MM.1S (cell line): ENCODE measurements at regions not wholly inside any gene's neighbourhood (a gene's known extent, or its start where the extent isn't known, plus 50 kb on each side); places are given as distances from the start of the nearest gene placed in this dataset.

ENCODE experiments used
- DNase-seq: peaks from one replicate; pipeline ENCODE4 v3.0.0-alpha.2; 2015
- H2AFZ ChIP-seq: fragments of 300-600 bp; sonication (generic); 2 replicates; pipeline ENCODE4 v1.6.0; 2016; ENCODE audit warnings: antibody characterized with exemption, low read length
- H3F3A ChIP-seq: fragments of 300-600 bp; sonication (generic); 2 replicates; pipeline ENCODE4 v1.6.1; 2016; ENCODE audit warnings: mild to moderate bottlenecking, antibody characterized with exemption, low read length, moderate library complexity, mixed read lengths; ENCODE audit not compliant: insufficient read depth
- H3K27ac ChIP-seq: fragments of 300-600 bp; sonication (generic); 2 replicates; pipeline ENCODE4 v1.5.1; 2016; ENCODE audit warnings: mild to moderate bottlenecking, low read length
- H3K27me3 ChIP-seq: fragments of 300-600 bp; sonication (generic); replicated peaks from 2 replicates; pipeline ENCODE4 v1.6.0; 2016; ENCODE audit warnings: low read length; ENCODE audit not compliant: insufficient read depth
- H3K36me3 ChIP-seq: fragments of 300-600 bp; sonication (generic); replicated peaks from 2 replicates; pipeline ENCODE4 v1.6.1; 2016; ENCODE audit warnings: mild to moderate bottlenecking, low read length, mixed read lengths; ENCODE audit not compliant: insufficient read depth
- H3K4me1 ChIP-seq: fragments of 300-600 bp; sonication (generic); 2 replicates; pipeline ENCODE4 v1.6.1; 2016; ENCODE audit warnings: low read length, mixed read lengths
- H3K4me2 ChIP-seq: fragments of 300-600 bp; sonication (generic); 2 replicates; pipeline ENCODE4 v1.6.0; 2016; ENCODE audit warnings: low read depth, low read length
- H3K4me3 ChIP-seq: fragments of 300-600 bp; sonication (generic); 2 replicates; pipeline ENCODE4 v1.5.1; 2016; ENCODE audit warnings: low read length, mixed read lengths
- H3K79me2 ChIP-seq: fragments of 300-600 bp; sonication (generic); 2 replicates; pipeline ENCODE4 v1.6.1; 2016; ENCODE audit warnings: mixed run types, low read length, mixed read lengths
- H3K9ac ChIP-seq: fragments of 300-600 bp; sonication (generic); 2 replicates; pipeline ENCODE4 v1.6.1; 2016; ENCODE audit warnings: low read length, mixed read lengths
- H3K9me2 ChIP-seq: fragments of 300-600 bp; sonication (generic); replicated peaks from 2 replicates; pipeline ENCODE4 v1.6.1; 2016; ENCODE audit warnings: mild to moderate bottlenecking, low read length, mixed read lengths; ENCODE audit not compliant: insufficient read depth
- H3K9me3 ChIP-seq: fragments of 300-600 bp; sonication (generic); replicated peaks from 2 replicates; pipeline ENCODE4 v1.6.1; 2016; ENCODE audit warnings: mild to moderate bottlenecking, low read length, mixed read lengths; ENCODE audit not compliant: insufficient read depth
- H4K20me1 ChIP-seq: fragments of 300-600 bp; sonication (generic); 2 replicates; pipeline ENCODE4 v1.6.1; 2016; ENCODE audit warnings: mild to moderate bottlenecking, low read length, moderate library complexity, mixed read lengths; ENCODE audit not compliant: insufficient read depth
- CTCF ChIP-seq: fragments of 300-600 bp; sonication (generic); IDR thresholded peaks from 2 replicates; pipeline ENCODE4 v1.5.1; 2016; ENCODE audit warnings: antibody characterized with exemption, low read length, mixed read lengths
- EZH2 ChIP-seq: fragments of 300-600 bp; sonication (generic); optimal IDR thresholded peaks from 2 replicates; pipeline ENCODE3; 2017; ENCODE audit warnings: low read depth, mild to moderate bottlenecking, antibody characterized with exemption, low read length, mixed read lengths
- EZH2phosphoT487 ChIP-seq: fragments of 300-600 bp; sonication (generic); IDR thresholded peaks from 2 replicates; pipeline ENCODE4 v1.6.1; 2018; ENCODE audit warnings: antibody characterized with exemption, low read length

- no peaks in the 10 kb centered on the region for H3K36me3 ChIP-seq
- TF ChIP-seq EZH2 (no peak), EZH2phosphoT487 (no peak), CTCF (no peak)
- H3K79me2 ChIP-seq = no peaks in the 10 kb centered on the region
- H3F3A ChIP-seq = no peaks in the 10 kb centered on the region
- H3K9ac ChIP-seq = no peak overlapping the region
- no peak overlapping the region for H2AFZ ChIP-seq
- DNase-seq = no peak
- no peaks in the 10 kb centered on the region for H4K20me1 ChIP-seq
- H3K4me2 ChIP-seq = no peak overlapping the region
- H3K4me1 ChIP-seq = 0 out of 2 replicates have a peak, but pooled peaks cover 3% of the 10 kb centered on the region
- no peak overlapping the region for H3K4me3 ChIP-seq
- H3K27me3 ChIP-seq = no peaks in the 10 kb centered on the region
- no peak overlapping the region for H3K27ac ChIP-seq
- no peaks in the 10 kb centered on the region for H3K9me2 ChIP-seq
- H3K9me3 ChIP-seq = no peaks in the 10 kb centered on the region
Observed at GRCh38 chr7:153859239-153859638, 193.0 kb upstream of the DPP6 start.

GRCh38 chr7:153886506-153887441, 165.4 kb upstream of the DPP6 start:
- no peak overlapping the region for H3K9ac ChIP-seq
- no peaks in the 10 kb centered on the region for H4K20me1 ChIP-seq
- H3K79me2 ChIP-seq = no peaks in the 10 kb centered on the region
- no peak overlapping the region for H3K4me3 ChIP-seq
- no peak overlapping the region for H3K27ac ChIP-seq
- H3K9me2 ChIP-seq = no peaks in the 10 kb centered on the region
- H3K27me3 ChIP-seq = no peaks in the 10 kb centered on the region
- H3F3A ChIP-seq = no peaks in the 10 kb centered on the region
- no peaks in the 10 kb centered on the region for H3K9me3 ChIP-seq
- no peak for TF ChIP-seq EZH2phosphoT487
- no peak for TF ChIP-seq CTCF
- no peak for TF ChIP-seq EZH2
- no peaks in the 10 kb centered on the region for H3K36me3 ChIP-seq
- no peak overlapping the region for H3K4me2 ChIP-seq
- no peaks in the 10 kb centered on the region for H3K4me1 ChIP-seq
- H2AFZ ChIP-seq = no peak overlapping the region
- no peak for DNase-seq

GRCh38 chr7:153887749-153888569, 164.2 kb upstream of the DPP6 start:
- Histone ChIP-seq H3K4me2 (no peak overlapping the region), H3K27ac (no peak overlapping the region), H3F3A (no peaks in the 10 kb centered on the region), H3K4me3 (no peak overlapping the region), H3K36me3 (no peaks in the 10 kb centered on the region), H3K9me2 (no peaks in the 10 kb centered on the region), H3K9me3 (no peaks in the 10 kb centered on the region), H3K9ac (no peak overlapping the region), H2AFZ (no peak overlapping the region), H3K27me3 (no peaks in the 10 kb centered on the region), H4K20me1 (no peaks in the 10 kb centered on the region), H3K4me1 (no peaks in the 10 kb centered on the region), H3K79me2 (no peaks in the 10 kb centered on the region)
- TF ChIP-seq CTCF = no peak
- no peak for TF ChIP-seq EZH2
- TF ChIP-seq EZH2phosphoT487 = no peak
- DNase-seq = no peak
